GM12878 (cell line): ENCODE measurements at regions not wholly inside any gene's neighbourhood (a gene's known extent, or its start where the extent isn't known, plus 50 kb on each side); places are given as distances from the start of the nearest gene placed in this dataset.

Source experiments
- ATAC-seq: fragments of 200-7000 bp; cut with Tn5 transposase; 3 replicates; pipeline ENCODE4 v1.9.1; 2020; ENCODE audit warnings: mild to moderate bottlenecking, moderate library complexity
- BruUV-seq: library from RNA; stranded (reverse); fragments of 400-500 nt; replicated peaks from 2 replicates; lab custom pipeline; 2021; lab: Mats Ljungman, UMichigan
- CTCF ChIA-PET: fragments of 300-600 bp; sonication (Branson Sonifier 250); formaldehyde crosslinking; extraction: SDS; loops from one replicate; lab custom pipeline; 2021; ENCODE audit warnings: inconsistent platforms; lab: Yijun Ruan, JAX
- POLR2A ChIA-PET: fragments of 350-600 bp; formaldehyde crosslinking; extraction: SDS; loops from one replicate; lab custom pipeline; 2021; ENCODE audit warnings: inconsistent platforms; lab: Charles Lee
- RAD21 ChIA-PET: fragments of 300-600 bp; sonication (Branson Sonifier 250); formaldehyde crosslinking; loops from one replicate; lab custom pipeline; 2023; ENCODE audit warnings: antibody characterized with exemption; ENCODE audit not compliant: unreplicated experiment; lab: Charles Lee
- SMC1A ChIA-PET: fragments of 300-600 bp; sonication (Branson Sonifier 250); formaldehyde crosslinking; loops from one replicate; lab custom pipeline; 2023; ENCODE audit not compliant: unreplicated experiment, uncharacterized antibody; lab: Charles Lee
- DNase-seq: peaks from one replicate; pipeline ENCODE4 v3.0.0-alpha.2; 2011; ENCODE audit warnings: low read depth, low spot score
- FAIRE-seq: peaks from 3 replicates; lab custom pipeline; 2011; peaks lifted over from hg19 to GRCh38; lab: Jason Lieb, UNC
- H2AFZ ChIP-seq: 2 replicates; pipeline ENCODE4 v1.6.0; 2011; ENCODE audit warnings: low read depth, low read length, control low read depth; ENCODE audit not compliant: control insufficient read depth
- H3K27ac ChIP-seq: 2 replicates; pipeline ENCODE4 v1.5.1; 2011; ENCODE audit warnings: control low read depth; ENCODE audit not compliant: control insufficient read depth, insufficient read depth
- H3K27me3 ChIP-seq, 2 experiments: replicated peaks in 1 of 2; 2 replicates each; pipeline versions ENCODE4 v1.6.0 to v1.6.1; 2011; ENCODE audit warnings: low read length in 1 of 2; ENCODE audit not compliant: control insufficient read depth in 2 of 2, insufficient read depth in 2 of 2
- H3K36me3 ChIP-seq, 2 experiments: 2 replicates each; pipeline ENCODE4 v1.5.1; 2011; ENCODE audit warnings: low read length in 1 of 2; ENCODE audit not compliant: control insufficient read depth in 2 of 2, insufficient read depth in 2 of 2
- H3K4me1 ChIP-seq: 2 replicates; pipeline ENCODE4 v1.6.1; 2011; ENCODE audit warnings: mild to moderate bottlenecking, low read length, moderate library complexity, mixed read lengths; ENCODE audit not compliant: control insufficient read depth, insufficient read depth
- H3K4me2 ChIP-seq: 2 replicates; pipeline ENCODE4 v1.6.0; 2011; ENCODE audit warnings: control low read depth; ENCODE audit not compliant: control insufficient read depth, insufficient read depth
- H3K4me3 ChIP-seq: fragments of 200-600 bp; sonication (generic); 2 replicates; pipeline ENCODE4 v1.5.1; 2016
- H3K79me2 ChIP-seq: 2 replicates; pipeline ENCODE4 v1.6.0; 2011; ENCODE audit warnings: low read length; ENCODE audit not compliant: control insufficient read depth, insufficient read depth
- H3K9ac ChIP-seq: 2 replicates; pipeline ENCODE4 v1.8.0; 2011; ENCODE audit warnings: low read length, control low read depth, mixed read lengths; ENCODE audit not compliant: control insufficient read depth, insufficient read depth
- H3K9me3 ChIP-seq: replicated peaks from 3 replicates; pipeline ENCODE4 v1.5.1; 2011; ENCODE audit warnings: mild to moderate bottlenecking, low read length; ENCODE audit not compliant: control insufficient read depth, insufficient read depth
- H4K20me1 ChIP-seq: 2 replicates; pipeline ENCODE4 v1.6.0; 2011; ENCODE audit not compliant: control insufficient read depth, insufficient read depth
- CBFB ChIP-seq: IDR thresholded peaks from 2 replicates; pipeline ENCODE4 v1.6.1; 2016; ENCODE audit warnings: antibody characterized with exemption, low read depth
- CBX3 ChIP-seq: fragments of 200-600 bp; sonication (generic); IDR thresholded peaks from 2 replicates; pipeline ENCODE4 v1.6.1; 2016; ENCODE audit warnings: low read depth, borderline replicate concordance
- CUX1 ChIP-seq: IDR thresholded peaks from 2 replicates; pipeline ENCODE4 v1.6.1; 2012; ENCODE audit warnings: improper control_type of control experiment, low read depth, low read length; ENCODE audit not compliant: insufficient replicate concordance
- EP300 ChIP-seq, 2 experiments: fragments of 150-350 bp in 1 of 2; IDR thresholded peaks; 2 replicates each; pipeline ENCODE4 v1.6.1; 2011 to 2012; ENCODE audit warnings: low read depth in 2 of 2, low read length in 2 of 2, borderline replicate concordance in 1 of 2, improper control_type of control experiment in 1 of 2, inconsistent platforms in 1 of 2; ENCODE audit not compliant: control insufficient read depth in 1 of 2
- IRF5 ChIP-seq: fragments of 450-650 bp; IDR thresholded peaks from 2 replicates; pipeline ENCODE4 v1.6.1; 2017; ENCODE audit warnings: borderline replicate concordance
- NR2F1 ChIP-seq: fragments of 450-650 bp; conservative IDR thresholded peaks from 2 replicates; pipeline ENCODE4 v1.6.1; 2017; ENCODE audit warnings: mild to moderate bottlenecking
- PAX8 ChIP-seq: fragments of 450-650 bp; IDR thresholded peaks from 2 replicates; pipeline ENCODE4 v1.6.1; 2017; ENCODE audit warnings: mild to moderate bottlenecking, moderate library complexity
- POLR2A ChIP-seq: IDR thresholded peaks from 2 replicates; pipeline ENCODE4 v1.6.1; 2011; ENCODE audit warnings: low read depth, mild to moderate bottlenecking, low read length
- RUNX3 ChIP-seq: IDR thresholded peaks from 2 replicates; pipeline ENCODE4 v1.6.1; 2012; ENCODE audit warnings: low read length, inconsistent platforms
- SMAD1 ChIP-seq: fragments of 450-650 bp; IDR thresholded peaks from 2 replicates; pipeline ENCODE4 v1.6.1; 2018; ENCODE audit warnings: mild to moderate bottlenecking, low read depth; ENCODE audit not compliant: partially characterized antibody
- SMAD5 ChIP-seq: IDR thresholded peaks from 2 replicates; pipeline ENCODE4 v1.6.1; 2016; ENCODE audit warnings: antibody characterized with exemption, low read depth
- SMC3 ChIP-seq: IDR thresholded peaks from 2 replicates; pipeline ENCODE4 v1.6.1; 2011; ENCODE audit warnings: low read length, improper control_type of control experiment, borderline replicate concordance
- TCF7 ChIP-seq: IDR thresholded peaks from 2 replicates; pipeline ENCODE4 v1.6.1; 2014; ENCODE audit warnings: antibody characterized with exemption, borderline replicate concordance
- ZNF24 ChIP-seq: fragments of 450-650 bp; IDR thresholded peaks from 2 replicates; pipeline ENCODE4 v1.6.1; 2017; ENCODE audit warnings: antibody characterized with exemption, mild to moderate bottlenecking
- ZNF687 ChIP-seq: fragments of 450-650 bp; IDR thresholded peaks from 2 replicates; pipeline ENCODE4 v1.6.1; 2017; ENCODE audit warnings: mild to moderate bottlenecking, moderate library complexity
- WGBS: methylation state at CpG from one replicate; pipeline ENCODE4 v1.1.6; 2016; ENCODE audit warnings: low lambda C conversion rate; ENCODE audit not compliant: insufficient replicate concordance, insufficient coverage; ENCODE audit errors: missing lambda C conversion rate; 5-methylcytosine and 5-hydroxymethylcytosine counted together
- in situ Hi-C: fragments of 300-500 bp; cut with MboI; formaldehyde crosslinking; loops from 9 replicates; pipeline ENCODE4 v1.14.3; 2018; ENCODE audit warnings: mixed read lengths
- intact Hi-C: fragments of 100-400 bp; cut with micrococcal nuclease; formaldehyde crosslinking; loops from one replicate; pipeline ENCODE4 v1.14.2; 2022; ENCODE audit not compliant: unreplicated experiment

GRCh38 chrX:147764868-147765267 lies 146.9 kb upstream of the FMR1 start (continued):
- TF ChIP-seq CUX1 (no peak), SMAD5 (no peak), IRF5 (no peak), NR2F1 (no peak), CBX3 (no peak)

GRCh38 chrX:147770858-147771257 lies 140.9 kb upstream of the FMR1 start:
- DNase-seq: no peak
- Histone ChIP-seq H3K4me2 (no peak overlapping the region), H3K4me1 (no peaks in the 10 kb centered on the region), H3K27ac (no peak overlapping the region), H3K79me2 (no peaks in the 10 kb centered on the region), H2AFZ (no peak overlapping the region), H3K9me3 (no peaks in the 10 kb centered on the region), H3K4me3 (no peak overlapping the region), H3K27me3 (no peaks in the 10 kb centered on the region), H4K20me1 (no peaks in the 10 kb centered on the region), H3K9ac (no peak overlapping the region), H3K36me3 (no peaks in the 10 kb centered on the region)
- ChIA-PET RAD21 (no interaction called here), CTCF (no interaction called here), POLR2A (no interaction called here), SMC1A (interaction anchor here (0.9 kb wide), 1 partner anchor 47 kb away, joined by 3 read pairs; no protein-coding TSS in a partner anchor)
- in situ Hi-C loops: no loop called here
- intact Hi-C loops: no loop called here
- ATAC-seq: no peak
- no peak for FAIRE-seq
- BruUV-seq: no TSS peak
- WGBS: 100% methylated on average over 1 of the region's 1 CpG
- TF ChIP-seq TCF7: no peak
- no peak for TF ChIP-seq ZNF24
- no peak for TF ChIP-seq POLR2A
- no peak for TF ChIP-seq RUNX3
- TF ChIP-seq ZNF687: no peak
- no peak for TF ChIP-seq CBFB
- TF ChIP-seq SMC3: no peak
- no peak for TF ChIP-seq SMAD1
- no peak for TF ChIP-seq PAX8
- TF ChIP-seq EP300 (IDR thresholded peaks at IDR 0.05; ENCODE audit: borderline replicate concordance in 1 of 2, control insufficient read depth in 1 of 2, low read depth in 2 of 2, low read length in 2 of 2): no peak
